ENCODE measurements at regions not wholly inside any gene's neighbourhood (a gene's known extent, or its start where the extent isn't known, plus 50 kb on each side); places are given as distances from the start of the nearest gene placed in this dataset.
"Not testable (repeated sequence)": the region's sequence is repeated elsewhere in the genome, so short reads cannot be mapped to it uniquely, and the experiment has no call there.

DNA sequence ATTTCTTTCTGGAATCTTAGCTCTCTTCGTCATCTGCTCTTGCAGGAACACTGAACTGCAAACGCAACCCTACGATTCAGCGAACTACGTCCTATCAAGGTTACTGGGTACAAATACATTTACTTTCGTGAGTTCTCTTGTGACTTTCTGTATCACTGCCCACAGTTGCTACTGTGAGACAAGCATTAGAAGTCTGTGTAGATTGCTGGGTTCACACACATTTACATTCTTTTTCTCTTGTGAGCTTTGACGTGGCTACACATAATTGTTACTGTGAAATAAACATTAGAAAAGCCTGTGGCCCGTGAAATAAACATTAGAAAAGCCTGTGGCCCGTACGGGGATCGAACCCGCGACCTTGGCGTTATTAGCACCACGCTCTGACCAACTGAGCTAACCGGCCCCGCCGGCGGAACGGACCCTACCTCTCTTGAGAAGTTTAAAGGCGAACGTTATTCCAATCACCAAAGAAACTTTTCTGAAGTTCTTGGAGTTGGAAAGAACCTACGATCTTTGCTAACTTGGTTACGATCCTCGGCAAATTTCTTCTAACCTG, 61.2 kb upstream of the ZNF322 start:
- not testable (repeated sequence) for DNase-seq

DNA sequence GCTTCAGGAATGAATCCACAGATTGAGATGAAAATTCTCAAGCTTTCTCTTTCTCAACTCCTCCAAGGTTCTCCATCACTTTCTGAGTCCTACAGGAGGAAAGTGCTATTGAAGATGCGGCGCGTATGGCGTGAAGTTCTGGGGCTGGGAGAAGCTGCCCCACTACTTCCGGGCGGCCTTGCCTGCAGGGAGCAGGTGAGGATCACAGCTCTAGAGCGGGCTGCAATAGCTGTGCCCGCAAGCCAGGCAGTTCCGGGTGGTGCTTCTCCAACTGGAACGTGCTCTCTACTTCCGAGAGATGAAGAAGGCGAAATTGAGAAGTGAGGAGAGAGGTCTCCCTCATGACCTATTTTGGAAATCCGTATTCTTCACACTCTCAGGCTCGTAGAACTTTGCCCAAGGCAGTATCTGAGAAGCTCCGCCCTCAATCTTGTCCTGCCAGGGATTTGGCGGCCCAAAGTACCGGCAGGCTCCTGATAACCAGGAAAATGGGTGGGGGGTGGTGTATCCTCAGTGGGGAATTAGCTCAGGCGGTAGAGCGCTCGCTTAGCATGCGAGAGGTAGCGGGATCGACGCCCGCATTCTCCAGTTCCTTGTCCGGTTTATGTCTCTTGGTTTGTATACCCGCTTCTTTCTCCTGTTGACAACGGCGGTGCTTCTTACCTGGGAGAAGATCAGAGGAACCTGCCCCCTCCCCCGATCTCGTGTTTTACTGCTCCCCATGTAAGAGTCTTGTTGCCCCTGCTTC, 70.6 kb upstream of the ZNF322 start:
- not testable (repeated sequence) for DNase-seq

DNA sequence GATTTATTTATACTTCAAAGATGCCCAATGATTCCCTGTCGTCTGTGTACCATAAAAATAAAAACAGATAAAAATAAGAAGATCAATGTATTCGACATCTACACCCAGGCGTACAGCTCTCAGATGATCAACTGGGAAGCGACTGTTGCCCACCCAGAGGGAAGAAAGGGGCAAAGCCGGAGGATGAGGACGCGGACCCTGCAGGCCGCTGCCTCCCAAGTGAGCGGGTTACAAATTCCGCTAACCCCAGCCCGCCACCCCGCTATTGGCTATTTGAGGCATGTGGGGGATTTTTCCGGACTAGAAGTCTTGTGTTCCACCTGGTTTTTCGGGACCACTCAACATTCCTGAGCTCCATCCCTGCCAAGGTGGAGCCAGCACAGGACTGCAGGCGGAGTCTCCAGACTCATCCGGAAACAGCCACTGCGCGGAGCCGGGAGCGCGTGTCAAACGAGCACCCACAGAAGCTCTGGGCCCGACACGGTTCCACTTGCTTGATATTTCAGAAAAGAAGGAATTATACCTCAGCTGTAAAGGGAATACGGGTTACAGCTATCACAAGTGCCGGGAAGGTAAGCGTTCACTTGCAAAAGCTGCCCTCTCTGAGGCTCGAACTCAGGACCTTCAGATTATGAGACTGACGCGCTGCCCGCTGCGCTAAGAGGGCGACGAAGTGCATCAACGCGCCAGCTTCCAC, 75.4 kb upstream of the ZNF322 start:
- not testable (repeated sequence) for DNase-seq

DNA sequence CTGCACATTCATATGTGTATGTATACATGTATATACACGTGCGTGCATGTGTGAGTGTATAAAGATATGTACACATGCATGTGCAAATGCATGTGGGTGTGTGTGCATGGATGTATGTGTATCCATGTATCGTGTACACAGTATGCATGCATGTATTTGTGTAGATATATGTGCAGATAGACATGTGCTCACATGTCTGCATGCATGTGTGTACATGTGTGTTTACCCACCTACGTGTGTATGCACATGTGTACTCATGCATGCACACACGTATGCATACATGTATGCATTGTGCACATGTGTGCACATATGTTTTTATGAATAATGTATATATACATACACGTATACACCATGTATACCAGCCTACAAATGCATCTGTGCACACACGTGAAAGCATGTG, 80.3 kb upstream of the ZNF322 start:
- DNase-seq = no peak

DNA sequence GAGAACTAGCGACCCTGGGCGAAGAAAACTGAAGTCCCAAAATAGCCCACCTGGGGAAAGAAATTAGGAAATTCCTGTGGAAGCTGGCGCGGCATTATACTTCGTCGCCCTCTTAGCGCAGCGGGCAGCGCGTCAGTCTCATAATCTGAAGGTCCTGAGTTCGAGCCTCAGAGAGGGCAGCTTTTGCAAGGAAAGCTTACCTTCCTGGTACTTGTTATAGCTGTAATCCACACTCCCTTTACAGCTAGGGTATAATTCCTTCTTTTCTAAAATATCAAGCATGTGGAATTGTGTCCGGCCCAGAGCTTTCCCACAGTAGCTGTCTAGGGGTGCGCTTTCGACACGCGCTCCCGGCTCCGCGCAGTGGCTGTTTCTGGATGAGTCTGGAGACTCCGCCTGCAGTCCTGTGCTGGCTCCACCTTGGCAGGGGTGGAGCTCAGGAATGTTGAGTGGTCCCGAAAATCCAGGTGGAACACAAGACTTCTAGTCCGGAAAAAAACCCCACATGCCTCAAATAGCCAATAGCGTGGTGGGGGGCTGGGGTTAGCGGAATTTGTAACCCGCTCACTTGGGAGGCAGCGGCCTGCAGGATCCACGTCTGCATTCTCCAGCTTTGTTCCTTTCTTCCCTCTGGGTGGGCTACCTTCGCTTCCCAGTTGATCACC, 83.7 kb upstream of the ZNF322 start:
- DNase-seq = no peak

DNA sequence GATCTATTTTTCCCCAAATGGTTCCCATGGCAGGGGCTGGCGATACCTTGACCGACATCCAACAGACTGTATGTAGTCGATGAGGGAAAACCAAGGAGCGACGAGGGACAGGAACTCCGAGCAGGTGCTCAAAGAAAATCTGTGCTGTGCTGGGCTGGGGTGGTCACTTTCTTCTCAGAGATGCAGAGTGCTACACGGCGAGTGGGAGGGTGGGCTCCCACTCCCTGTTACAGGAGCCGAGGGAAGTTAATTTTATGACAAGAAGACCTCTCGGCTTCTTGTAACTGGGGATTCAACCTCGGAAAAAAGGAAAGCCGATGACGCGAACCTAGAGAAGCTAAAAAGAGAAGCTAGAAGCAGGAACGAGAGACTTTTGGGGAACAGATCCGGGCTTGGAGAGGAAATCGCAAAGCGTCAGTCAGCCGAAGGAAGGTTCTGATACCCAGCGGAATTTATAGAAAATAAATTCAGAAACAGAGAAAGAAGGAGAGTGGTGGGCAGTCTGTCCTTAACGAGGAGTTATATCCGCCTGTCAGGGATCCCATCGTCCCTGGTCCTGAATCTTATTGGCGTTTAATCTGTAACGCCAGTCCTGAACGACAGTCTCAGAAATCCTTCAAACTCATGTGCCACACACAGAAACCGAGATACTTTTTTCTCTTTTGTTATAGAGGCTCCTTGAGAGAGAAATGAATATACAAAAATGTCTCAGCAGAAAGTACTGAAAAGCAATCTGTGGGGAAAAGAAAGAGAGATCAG, 84.6 kb upstream of the ZNF322 start:
- DNase-seq = no peak

DNA sequence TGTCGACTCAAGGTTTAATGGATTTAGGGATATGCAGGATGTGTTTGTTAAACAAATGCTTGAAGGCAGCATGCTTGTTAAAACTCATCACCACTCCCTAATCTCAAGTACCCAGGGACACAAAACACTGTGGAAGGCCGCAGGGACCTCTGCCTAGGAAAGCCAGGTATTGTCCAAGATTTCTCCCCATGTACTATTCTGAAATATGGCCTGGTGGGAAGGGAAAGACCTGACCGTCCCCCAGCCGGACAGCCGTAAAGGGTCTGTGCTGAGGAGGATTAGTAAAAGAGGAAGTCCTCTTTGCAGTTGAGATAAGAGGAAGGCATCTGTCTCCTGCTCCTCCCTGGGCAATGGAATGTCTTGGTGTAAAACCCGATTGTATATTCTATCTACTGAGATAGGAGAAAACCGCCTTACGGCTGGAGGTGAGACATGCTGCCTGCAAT, 85.3 kb upstream of the ZNF322 start:
- DNase-seq = not testable (repeated sequence)

DNA sequence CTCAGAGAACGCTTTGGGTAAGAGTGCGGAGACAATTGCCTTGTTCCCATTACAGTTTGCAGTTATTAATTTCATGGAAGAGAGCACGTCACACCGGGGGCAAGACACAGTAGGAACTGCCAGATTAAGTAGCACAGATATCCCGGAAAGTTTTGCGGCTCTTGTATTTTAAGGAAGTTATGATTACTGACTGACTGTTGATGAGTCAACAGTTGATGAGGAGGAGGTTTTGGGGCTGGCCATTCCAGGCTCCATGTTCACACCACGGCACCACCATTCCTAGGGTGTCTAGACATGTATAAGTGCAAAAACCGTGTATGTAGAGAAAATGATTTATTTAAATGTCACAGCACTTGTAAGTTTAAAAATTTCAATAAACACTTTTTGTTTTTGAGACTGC, 86.4 kb upstream of the ZNF322 start:
- DNase-seq = not testable (repeated sequence)

DNA sequence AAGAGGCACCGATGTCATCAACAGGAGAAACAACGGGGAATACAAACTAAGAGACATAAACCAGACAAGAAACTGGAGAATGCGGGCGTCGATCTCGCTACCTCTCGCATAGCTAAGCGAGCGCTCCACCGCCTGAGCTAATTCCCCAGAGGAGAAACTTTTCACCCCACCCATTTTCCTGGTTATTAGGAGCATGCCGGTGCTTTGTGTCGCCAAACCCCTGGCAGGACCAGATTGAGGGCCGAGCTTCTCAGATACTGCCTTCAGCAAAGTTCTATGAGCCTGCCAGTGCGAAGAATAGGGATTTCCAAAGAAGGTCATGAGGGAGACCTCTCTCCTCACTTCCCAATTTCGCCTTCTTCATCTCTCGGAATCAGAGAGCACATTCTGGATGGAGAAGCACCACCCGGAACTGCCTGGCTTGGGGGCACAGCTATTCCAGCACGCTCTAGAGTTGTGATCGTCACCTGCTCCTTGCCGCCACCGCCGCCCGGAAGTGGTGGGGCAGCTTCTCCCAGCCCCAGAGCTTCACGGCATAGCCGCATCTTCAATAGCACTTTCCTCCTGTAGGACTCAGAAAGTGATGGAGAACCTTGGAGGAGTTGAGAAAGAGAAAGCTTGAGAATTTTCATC, 89.7 kb upstream of the ZNF322 start:
- not testable (repeated sequence) for DNase-seq

DNA sequence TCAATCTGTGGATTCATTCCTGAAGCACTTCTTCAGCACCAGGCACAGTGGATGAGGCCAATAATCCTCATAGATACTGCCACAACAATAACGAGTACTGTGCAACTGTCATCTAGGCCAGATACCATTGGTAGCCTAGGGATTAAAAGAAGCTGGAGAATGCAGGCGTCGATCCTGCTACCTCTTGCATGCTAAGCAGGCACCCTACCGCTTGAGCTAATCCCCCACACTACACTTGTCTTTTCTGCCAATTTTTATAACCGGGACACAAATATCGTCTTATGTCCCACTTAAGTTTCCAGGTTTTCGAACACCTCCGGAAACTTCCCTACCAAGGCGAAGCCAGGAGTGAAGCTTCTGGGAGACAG, 90.2 kb upstream of the ZNF322 start:
- DNase-seq = not testable (repeated sequence)

DNA sequence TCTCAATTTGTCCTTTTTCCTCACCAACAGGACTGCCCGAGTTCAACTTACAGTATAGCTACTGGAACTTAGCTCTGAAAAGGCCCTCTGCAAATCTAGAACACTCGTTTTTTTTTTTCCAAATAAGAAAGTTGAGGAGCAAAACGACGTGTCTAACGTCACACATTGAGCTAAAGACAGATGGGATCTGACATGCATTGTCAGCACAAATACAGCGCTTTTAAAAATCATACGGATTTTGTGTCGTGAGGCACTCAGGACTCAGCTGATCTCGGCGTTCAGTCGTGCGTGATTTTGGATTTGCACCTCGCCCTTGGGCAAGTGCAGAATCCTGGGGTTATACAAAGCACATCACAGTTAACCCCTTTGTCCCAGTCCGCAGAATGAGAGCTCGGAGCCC, 94.7 kb upstream of the ZNF322 start:
- DNase-seq = no peak

DNA sequence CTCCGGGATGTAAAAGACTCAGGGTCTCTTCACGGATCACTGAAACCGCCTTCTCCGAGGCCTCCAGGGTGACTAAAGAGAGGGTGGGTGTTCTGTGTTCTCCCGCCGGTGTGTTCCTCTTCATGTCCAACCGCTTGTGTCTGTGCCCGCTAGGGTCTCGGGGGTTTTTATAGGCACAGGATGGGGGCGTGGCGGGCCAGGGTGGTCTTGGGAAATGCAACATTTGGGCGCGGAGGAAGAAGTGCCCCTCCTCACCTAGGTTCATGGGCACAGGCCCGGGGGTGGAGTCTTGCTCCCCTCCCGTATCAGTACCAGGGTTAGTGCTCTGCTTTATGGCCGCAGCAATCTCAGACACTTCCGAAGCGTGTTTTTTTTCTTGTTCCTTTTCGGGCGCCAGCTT, 95.3 kb upstream of the ZNF322 start:
- DNase-seq = not testable (repeated sequence)

DNA sequence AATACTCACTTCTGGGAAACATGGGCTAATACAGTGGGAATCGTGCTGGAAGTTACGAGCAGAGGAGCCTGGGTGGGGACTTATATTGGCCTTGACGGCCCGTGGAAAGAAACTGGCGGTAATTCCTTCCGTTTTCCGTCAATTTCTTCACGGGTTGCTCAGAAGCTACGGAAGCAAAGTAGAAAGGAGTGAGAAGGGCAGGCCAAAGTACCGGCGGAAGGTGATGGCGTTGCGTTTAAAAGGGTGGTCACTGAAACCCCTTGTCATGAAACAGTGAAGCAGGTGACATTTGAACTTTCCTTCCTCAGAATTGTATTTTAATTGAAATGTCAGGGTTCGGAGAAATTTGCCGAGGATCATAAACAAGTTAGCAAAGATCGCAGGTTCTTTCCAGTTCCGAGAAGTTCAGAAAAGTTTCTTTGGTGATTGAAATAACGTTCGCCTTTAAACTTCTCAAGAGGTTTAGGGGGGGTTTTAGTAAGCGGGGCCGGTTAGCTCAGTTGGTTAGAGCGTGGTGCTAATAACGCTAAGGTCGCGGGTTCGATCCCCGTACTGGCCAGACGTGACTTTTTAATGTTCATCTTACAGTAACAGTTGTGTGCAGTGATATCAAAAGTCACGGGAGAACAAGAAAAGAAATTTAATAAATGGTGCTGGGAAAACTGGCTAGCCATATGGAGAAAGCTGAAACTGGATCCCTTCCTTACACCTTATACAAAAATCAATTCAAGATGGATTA, 96.7 kb upstream of the ZNF322 start:
- DNase-seq = not testable (repeated sequence)

DNA sequence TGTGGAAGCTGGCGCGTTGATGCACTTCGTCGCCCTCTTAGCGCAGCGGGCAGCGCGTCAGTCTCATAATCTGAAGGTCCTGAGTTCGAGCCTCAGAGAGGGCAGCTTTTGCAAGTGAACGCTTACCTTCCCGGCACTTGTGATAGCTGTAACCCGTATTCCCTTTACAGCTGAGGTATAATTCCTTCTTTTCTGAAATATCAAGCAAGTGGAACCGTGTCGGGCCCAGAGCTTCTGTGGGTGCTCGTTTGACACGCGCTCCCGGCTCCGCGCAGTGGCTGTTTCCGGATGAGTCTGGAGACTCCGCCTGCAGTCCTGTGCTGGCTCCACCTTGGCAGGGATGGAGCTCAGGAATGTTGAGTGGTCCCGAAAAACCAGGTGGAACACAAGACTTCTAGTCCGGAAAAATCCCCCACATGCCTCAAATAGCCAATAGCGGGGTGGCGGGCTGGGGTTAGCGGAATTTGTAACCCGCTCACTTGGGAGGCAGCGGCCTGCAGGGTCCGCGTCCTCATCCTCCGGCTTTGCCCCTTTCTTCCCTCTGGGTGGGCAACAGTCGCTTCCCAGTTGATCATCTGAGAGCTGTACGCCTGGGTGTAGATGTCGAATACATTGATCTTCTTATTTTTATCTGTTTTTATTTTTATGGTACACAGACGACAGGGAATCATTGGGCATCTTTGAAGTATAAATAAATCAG, 106.8 kb upstream of the ZNF322 start:
- not testable (repeated sequence) for DNase-seq

DNA sequence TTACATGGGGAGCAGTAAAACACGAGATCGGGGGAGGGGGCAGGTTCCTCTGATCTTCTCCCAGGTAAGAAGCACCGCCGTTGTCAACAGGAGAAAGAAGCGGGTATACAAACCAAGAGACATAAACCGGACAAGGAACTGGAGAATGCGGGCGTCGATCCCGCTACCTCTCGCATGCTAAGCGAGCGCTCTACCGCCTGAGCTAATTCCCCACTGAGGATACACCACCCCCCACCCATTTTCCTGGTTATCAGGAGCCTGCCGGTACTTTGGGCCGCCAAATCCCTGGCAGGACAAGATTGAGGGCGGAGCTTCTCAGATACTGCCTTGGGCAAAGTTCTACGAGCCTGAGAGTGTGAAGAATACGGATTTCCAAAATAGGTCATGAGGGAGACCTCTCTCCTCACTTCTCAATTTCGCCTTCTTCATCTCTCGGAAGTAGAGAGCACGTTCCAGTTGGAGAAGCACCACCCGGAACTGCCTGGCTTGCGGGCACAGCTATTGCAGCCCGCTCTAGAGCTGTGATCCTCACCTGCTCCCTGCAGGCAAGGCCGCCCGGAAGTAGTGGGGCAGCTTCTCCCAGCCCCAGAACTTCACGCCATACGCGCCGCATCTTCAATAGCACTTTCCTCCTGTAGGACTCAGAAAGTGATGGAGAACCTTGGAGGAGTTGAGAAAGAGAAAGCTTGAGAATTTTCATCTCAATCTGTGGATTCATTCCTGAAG, 111.6 kb upstream of the ZNF322 start:
- not testable (repeated sequence) for DNase-seq

DNA sequence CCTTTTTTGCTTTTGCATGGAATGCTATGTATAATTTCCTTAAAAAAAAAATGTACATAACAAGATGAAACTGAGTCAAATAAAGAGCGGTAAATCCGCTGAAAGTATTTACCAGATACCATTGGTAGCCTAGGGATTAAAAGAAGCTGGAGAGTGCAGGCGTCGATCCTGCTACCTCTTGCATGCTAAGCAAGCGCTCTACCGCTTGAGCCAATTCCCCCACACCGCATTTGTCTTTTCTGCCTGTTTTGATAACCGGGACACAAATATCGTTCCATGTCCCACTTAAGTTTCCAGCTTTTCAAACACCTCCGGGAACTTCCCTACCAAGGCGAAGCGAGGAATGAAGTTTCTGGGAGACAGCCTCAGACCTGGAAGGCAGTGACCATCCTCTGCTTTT, 113.9 kb upstream of the ZNF322 start:
- not testable (repeated sequence) for DNase-seq

DNA sequence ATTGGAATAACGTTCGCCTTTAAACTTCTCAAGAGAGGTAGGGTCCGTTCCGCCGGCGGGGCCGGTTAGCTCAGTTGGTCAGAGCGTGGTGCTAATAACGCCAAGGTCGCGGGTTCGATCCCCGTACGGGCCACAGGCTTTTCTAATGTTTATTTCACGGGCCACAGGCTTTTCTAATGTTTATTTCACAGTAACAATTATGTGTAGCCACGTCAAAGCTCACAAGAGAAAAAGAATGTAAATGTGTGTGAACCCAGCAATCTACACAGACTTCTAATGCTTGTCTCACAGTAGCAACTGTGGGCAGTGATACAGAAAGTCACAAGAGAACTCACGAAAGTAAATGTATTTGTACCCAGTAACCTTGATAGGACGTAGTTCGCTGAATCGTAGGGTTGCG, 121.0 kb upstream of the ZNF322 start:
- DNase-seq = not testable (repeated sequence)

DNA sequence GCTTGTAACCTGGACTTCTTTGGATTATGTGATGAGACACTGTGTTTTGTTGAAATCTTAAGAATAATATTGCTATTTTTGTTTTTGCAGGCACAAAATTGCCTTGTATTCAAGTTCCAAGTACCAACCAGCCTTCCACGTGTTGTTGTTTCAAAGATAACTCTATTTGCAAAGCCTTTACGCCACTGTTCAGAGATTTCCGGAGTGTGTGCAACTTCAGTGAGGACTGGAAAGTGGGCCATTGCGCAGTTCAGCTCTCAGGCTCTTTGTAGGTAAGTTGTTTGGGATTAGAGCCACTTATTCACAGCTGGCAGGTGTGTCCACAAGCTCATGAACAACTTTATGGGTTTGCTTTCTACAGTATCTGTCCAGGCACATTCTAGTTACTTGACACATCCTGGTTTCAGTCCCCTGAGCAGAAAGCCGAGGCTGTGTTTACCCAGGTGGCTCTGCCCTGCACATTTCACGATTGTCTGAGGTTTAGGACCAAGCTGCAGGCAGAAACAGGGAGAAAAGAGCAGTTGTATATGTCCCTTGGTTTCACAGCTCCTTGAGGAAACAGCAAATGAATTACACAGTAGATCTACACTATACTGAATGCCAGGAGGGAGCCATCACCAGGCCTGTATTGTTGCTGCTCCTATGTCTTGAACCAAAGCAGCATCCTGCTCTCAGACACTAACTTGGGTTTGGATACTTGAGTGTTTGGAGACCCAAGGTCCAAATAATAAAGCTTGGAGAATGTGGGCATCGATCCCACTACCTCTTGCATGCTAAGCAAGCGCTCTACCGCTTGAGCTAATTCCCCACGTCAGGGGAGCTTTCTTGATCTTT, 136.1 kb upstream of the ZNF322 start:
- not testable (repeated sequence) for DNase-seq

Data from NCI-H1694 (cell line).